ENCODE measurements at regions not wholly inside any gene's neighbourhood (a gene's known extent, or its start where the extent isn't known, plus 50 kb on each side); places are given as distances from the start of the nearest gene placed in this dataset.

DNA sequence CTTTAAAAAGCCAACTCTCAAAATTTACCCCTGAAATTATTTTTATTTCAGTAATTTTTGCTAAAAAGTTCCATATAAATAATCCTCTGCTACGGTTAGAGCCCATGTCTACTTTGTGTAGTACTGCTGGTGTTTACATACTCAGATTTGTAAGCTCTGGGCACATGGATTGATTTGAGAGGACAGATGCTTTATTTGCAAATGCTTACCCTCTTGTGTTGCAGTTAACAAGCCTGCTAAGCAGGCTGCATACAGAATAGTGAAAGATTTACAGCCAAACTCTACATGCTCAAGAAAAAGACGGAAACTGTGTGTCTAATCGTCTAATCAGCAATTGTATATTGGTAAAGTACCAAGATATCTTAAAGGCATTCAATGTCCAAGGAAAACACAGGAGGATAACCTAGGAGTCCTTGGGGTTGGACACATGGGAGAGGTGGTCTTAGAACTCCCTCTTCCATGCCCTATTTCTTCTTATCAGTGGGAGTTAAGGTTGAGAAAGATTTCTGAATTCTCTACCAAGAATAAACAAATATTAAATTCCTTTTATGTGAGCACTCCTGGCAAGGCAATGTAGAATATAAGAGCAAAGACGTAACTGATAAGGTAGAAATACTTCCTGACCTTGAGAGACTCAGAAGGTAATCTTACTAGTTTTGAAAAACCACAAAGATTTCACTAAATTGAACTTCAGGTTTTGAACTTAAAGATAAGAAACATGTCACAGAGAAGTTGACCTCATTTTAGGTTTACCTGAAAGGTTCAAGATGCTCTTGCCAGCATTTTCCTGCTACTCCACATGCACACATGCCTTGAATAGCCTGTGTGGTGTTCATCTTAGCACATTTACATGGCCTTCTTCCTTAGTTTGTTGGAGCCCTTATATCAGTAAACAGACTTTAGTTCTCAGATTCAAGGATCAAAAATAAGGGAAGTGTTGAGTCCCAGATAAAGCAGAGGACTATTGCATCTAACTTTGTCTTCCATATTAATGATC, 1216.5 kb downstream of the SORCS3 start:
- no peak for TF ChIP-seq POLR2A (IDR thresholded peaks at IDR 0.05; ENCODE audit: low read depth, low read length)
- DNase-seq (ENCODE audit: insufficient read length, low spot score) (no peak), FAIRE-seq (no peak)

DNA sequence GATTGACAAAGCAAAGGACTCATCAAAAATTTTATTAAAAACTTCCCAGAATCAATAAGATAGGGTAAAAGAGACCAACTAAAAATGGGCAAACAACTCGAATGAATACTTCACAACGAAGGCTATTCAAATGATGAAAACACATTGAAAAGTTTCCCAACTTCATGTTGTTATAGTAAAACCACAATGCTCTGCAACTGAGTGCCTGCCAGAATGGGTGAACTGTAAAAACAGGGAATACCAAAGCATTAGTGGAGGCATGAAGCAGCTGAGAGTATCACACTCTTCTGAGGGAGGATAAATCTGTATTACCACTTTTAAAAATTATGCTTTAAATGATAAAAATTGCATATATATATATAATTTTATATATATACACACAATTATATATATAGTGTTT, 1214.7 kb downstream of the SORCS3 start:
- TF ChIP-seq POLR2A (IDR thresholded peaks at IDR 0.05; ENCODE audit: low read depth, low read length), result no peak
- FAIRE-seq (no peak), DNase-seq (ENCODE audit: insufficient read length, low spot score) (no peak)

DNA sequence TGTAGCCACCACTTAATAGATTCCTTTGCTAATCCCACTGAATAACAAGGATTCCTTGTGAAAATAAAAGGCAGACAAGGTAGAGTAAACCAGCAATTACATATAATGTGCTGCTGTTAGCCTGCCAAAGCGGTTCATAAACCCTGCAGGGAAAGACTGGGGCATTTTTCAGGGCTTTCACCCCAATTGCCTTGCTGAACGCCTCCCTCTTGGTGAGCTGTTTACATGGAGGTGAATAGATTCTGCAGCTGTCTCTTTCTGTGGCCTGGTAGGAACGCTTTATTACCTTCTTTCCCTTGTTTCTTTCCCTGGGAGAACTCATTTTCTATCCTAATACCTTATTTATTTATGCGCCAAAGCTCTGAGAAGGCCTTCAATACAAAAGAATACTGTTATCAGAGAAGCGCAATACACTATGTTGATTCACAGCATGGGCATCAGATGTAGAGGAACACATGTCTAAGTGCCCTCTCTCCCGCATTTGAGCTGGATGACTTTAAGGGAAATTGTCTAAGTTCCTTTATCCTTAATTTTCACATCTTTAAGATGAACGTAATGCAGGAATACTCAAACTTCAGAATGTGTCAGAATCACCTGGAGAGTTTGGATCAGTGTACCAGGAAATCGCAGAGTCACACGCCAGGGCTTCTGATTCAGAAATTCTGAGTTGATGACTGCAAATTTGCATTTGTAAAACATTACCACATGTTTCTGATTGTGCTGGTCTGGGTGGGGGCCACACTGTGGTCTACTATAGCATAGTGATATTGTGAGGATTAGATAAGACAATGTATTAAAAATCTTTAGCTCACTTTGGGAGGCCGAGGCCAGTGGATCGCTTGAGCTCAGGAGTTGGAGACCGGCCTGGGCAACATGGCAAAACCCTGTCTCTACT, 1203.8 kb downstream of the SORCS3 start:
- FAIRE-seq (no peak), DNase-seq (ENCODE audit: insufficient read length, low spot score) (no peak)
- TF ChIP-seq POLR2A (IDR thresholded peaks at IDR 0.05; ENCODE audit: low read depth, low read length), result no peak

DNA sequence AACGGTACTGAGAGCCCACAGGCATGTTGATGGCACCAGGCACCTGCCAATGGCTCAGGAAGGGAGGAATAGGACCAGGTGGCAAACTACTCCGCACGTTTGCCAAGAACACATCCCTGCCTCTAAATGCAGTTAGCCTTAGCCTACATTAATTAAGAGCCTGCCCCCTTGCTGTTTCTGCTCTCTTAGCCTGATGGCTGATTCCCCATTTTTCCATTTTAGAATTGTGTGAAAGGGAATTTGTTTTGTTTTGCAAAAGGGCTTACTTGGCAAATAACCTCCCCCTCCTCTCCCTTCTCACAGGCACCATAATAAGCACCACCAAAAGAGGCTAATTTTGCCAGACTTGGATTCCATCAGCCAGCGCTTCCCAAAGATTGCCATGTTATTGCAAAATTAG, 1203.2 kb downstream of the SORCS3 start:
- no peak for DNase-seq (ENCODE audit: insufficient read length, low spot score)
- no peak for TF ChIP-seq POLR2A (IDR thresholded peaks at IDR 0.05; ENCODE audit: low read depth, low read length)
- FAIRE-seq, result no peak

DNA sequence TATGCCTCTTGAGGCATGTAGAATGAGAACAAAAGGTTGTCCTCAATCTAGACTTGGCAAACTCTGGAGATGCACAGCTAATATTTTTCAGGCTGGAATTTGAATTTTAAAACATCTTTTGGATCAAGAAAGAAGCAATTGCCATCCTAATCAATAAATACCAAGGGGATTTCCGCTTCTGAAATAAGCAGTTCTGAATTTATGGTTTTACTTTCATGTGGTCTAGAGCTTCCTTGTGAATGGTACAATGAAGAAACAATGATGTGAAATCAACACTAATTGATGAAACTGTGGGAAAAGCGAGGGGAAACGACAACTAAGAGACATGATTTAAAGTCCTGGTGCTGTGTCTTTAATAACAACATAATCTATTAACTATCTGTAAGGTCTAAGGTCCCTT, 1202.7 kb downstream of the SORCS3 start:
- FAIRE-seq (no peak), DNase-seq (ENCODE audit: insufficient read length, low spot score) (no peak)
- TF ChIP-seq POLR2A (IDR thresholded peaks at IDR 0.05; ENCODE audit: low read depth, low read length), result no peak

DNA sequence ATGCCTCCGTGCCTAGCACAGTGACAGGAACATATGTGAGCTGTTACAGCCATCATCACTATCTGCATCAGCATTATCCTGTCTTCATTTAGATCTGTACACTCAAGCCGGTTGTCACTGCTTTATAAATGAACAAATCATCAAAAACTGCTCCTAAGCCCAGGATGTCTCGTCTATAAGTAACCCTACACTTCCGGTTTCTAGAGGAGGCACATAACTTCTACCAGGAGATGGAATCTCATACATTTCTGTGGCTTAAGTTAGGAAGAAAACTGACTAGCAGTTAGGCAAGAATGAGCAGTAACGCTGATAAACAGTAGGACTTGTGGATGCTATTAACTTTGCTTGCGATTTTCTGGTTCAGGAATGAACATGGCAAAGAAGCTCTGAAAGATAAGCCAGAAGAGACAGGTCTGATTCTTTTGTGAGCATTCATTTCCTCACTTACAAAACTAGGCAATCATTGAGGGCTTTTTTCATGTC, 1199.2 kb downstream of the SORCS3 start:
- DNase-seq (ENCODE audit: insufficient read length, low spot score) (no peak), FAIRE-seq (no peak)
- TF ChIP-seq POLR2A (IDR thresholded peaks at IDR 0.05; ENCODE audit: low read depth, low read length), result no peak

DNA sequence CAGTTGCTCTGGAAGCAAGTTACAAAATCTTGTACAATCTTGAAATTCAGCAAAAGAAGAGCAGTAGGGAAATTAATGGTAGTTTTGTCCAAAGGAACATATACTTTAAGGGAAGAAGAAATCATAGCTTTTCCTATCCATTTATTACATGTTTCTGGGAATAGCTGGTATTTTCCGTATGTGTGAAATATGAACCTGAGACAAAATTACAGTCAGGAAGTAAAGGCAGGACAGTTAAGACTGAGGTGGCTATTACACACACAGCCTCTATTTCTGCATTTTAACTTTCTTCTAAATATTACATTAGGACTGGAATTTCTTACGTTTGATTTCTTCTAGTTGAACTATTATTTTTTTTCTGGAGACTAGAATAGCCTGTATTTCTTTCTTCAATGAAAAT, 1197.3 kb downstream of the SORCS3 start:
- no peak for TF ChIP-seq POLR2A (IDR thresholded peaks at IDR 0.05; ENCODE audit: low read depth, low read length)
- FAIRE-seq (peak; percentile 36), DNase-seq (ENCODE audit: insufficient read length, low spot score) (no peak)

DNA sequence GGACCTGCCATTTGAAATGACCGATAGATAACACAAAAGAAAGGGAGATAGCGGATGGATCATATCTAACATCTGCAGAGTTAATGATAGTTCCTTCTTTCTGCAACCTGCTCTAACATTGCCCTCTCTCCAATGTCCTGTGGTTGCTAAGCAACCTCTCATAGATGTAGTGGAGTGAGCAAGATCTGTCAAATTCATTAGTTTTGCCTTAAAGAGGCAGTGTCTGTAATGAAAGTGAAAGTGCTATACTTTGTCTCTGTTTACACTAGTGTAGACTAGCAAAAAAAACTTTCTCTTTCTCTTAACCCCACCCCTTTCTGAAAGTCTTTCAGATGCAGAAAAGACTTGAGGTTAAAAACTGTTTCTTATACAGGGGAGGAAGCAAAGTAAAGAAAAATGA, 1196.9 kb downstream of the SORCS3 start:
- FAIRE-seq (peak; percentile 61), DNase-seq (ENCODE audit: insufficient read length, low spot score) (peak; percentile 5)
- no peak for TF ChIP-seq POLR2A (IDR thresholded peaks at IDR 0.05; ENCODE audit: low read depth, low read length)

DNA sequence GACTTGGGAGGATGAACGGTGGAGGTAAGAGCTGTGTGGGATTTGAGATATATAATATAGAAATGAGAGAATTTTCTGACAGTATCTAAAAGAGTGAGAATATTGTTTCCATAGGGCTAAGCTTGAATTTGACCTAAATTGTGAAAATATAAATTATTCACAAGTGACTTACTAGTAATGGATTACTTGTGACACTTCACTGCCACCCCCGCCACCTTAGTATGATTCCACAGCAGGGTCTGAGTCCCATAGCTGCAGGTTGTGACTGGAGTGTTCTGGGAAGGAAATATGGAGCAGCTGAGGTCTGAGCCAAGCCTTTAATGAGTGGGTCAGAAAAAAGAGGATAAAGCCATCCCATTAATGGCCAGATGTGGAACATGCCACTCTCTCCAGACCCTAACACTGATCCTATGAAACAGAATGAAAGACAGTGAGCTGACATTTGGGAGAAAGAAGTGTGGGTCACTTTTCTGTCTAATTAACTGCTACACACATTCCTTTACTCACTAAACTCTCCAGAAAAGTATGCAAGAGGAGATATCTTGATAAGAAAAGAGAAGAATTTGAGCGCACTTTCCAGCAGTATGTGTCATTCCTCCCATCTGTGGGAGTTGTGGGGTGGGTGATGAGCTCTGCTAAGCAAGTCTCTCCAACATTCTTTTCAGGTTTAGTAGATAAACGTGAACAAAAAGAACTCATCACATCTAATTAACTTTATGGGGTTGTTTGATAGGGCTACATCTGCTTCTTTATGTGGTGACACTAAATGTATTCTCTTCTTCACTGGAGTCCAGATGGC, 1193.4 kb downstream of the SORCS3 start:
- no peak for FAIRE-seq
- no peak for DNase-seq (ENCODE audit: insufficient read length, low spot score)
- TF ChIP-seq POLR2A (IDR thresholded peaks at IDR 0.05; ENCODE audit: low read depth, low read length), result no peak

DNA sequence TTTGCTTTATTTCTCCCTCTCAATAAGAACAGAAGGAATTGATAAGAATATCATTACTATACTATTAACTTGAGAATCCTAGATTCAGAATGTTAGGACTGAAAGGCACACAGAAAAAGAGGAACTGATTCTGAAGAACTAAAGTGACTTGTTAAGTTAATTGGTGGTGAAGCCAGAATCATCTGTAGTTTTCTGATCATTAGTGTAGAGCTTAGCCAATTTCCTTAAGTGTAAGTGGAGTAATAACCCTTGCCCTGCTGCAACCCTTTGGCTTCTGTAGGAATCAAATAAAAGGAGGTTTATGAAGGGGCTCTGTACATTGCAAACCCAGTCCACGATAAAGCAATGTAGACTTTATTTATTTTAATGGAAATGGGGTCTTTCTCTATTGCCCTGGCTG, 1186.0 kb downstream of the SORCS3 start:
- TF ChIP-seq POLR2A (IDR thresholded peaks at IDR 0.05; ENCODE audit: low read depth, low read length), result no peak
- FAIRE-seq (no peak), DNase-seq (ENCODE audit: insufficient read length, low spot score) (no peak)

DNA sequence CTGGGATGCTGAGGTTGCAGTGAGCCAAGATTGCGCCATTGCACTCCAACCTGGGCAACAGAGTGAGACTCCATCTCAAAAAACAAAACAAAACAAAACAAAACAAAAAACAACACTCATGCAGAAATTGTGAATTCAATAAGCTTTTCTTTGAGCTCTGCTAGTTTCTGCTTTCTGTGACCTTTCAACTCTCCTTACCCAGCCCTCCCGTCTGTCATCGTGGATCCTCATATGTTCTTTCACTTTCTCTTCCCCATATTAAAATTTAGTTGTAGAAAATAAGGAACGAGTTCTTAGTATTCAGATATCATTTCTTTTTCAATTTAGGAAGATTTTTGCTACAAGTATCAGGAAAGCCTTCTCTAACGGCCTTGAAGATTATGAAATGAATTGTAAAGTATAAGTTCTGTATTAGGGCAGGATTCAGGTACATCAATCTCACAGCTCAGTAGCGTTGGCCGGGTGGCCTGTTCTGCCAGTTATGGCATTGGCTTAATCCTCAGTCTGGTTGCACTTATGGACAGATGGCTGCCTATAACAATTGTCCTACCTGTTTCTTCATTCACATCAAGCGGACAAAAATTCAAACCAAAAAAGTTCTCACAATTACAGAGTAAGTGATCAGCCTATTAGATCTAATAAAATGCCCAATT, 1167.0 kb downstream of the SORCS3 start:
- DNase-seq (ENCODE audit: insufficient read length, low spot score) (no peak), FAIRE-seq (no peak)
- TF ChIP-seq POLR2A (IDR thresholded peaks at IDR 0.05; ENCODE audit: low read depth, low read length), result no peak

DNA sequence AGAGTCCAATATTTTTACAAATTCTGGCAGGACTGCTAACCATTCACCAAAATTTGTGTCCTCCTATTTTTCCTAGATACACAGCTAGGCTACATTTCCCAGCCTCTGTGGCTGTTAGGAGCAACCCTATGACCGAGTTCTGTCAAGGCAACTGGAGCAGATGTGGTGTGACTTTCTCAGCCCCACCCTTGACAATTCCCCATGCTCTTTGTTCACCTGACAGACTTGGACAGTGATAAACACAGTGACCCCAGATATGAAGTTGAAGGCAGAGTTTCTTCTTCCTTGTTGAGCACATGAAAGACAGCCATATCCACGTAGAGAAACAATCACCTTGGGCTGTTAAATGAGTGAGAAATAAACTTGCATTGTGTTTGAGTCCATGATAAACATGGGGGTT, 1162.1 kb downstream of the SORCS3 start:
- FAIRE-seq (no peak), DNase-seq (ENCODE audit: insufficient read length, low spot score) (no peak)
- no peak for TF ChIP-seq POLR2A (IDR thresholded peaks at IDR 0.05; ENCODE audit: low read depth, low read length)

DNA sequence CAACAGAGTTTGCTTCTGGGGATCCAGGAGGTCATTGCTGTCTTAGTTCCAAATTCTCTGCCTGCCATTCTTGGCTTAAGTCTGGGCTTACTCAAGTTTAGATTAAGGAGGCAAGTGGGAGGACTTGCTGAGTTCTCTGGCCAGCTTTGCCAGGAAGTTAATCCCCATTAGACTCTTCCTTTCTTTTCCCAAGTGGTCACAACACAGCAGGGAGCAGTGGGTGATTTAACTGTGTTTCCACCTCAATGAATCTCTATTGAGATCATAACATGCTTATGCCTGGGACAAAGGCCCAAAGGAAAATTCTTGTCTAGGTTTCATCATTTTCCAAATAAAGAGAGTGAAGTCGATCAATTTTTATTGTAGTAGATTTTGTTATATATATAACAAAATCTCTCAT, 1159.6 kb downstream of the SORCS3 start:
- TF ChIP-seq POLR2A (IDR thresholded peaks at IDR 0.05; ENCODE audit: low read depth, low read length), result no peak
- no peak for DNase-seq (ENCODE audit: insufficient read length, low spot score)
- no peak for FAIRE-seq

Measured in H54 (cell line).